SHP77 treated with DMSO at 0.1 percent for 48 hours (cell line): ENCODE measurements at regions not wholly inside any gene's neighbourhood (a gene's known extent, or its start where the extent isn't known, plus 50 kb on each side); places are given as distances from the start of the nearest gene placed in this dataset.
A peak's percentile ranks its signal among the peaks of the same experiment; 100 is the strongest.

Experiments
- DNase-seq: peaks from one replicate; lab custom pipeline; 2025; lab: John Stamatoyannopoulos, UW

GRCh38 chr4:136400829-136401228, 1131.5 kb downstream of the PCDH18 start:
- no peak for DNase-seq

DNA sequence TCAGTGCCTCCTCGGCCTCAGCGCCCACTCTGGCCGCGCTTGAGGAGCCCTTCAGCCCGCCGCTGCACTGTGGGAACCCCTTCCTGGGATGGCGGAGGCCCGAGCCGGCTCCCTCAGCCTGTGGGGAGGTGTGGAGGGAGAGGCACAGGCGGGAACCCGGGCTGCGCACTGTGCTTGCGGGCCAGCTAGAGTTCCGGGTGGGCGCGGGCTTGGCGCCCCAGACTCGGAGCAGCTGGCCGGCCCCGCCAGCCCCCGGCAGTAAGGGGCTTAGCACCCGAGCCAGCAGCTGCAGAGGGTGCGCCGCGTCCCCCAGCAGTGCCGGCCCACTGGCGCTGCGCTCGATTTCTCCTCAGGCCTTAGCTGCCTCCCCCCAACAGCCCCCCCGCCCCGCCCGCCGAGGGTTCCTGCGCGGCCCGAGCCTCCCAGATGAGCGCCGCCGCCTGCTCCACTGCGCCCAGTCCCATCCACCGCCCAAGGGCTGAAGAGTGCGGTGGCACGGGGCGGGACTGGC, 1137.0 kb downstream of the PCDH18 start:
- DNase-seq = peak; percentile 4

- DNase-seq = no peak
Measured at GRCh38 chr4:136392576-136392975, 1139.7 kb downstream of the PCDH18 start.

GRCh38 chr4:136390824-136391223, 1141.5 kb downstream of the PCDH18 start:
- no peak for DNase-seq

GRCh38 chr4:136383082-136383481, 1149.2 kb downstream of the PCDH18 start:
- DNase-seq = no peak

DNA sequence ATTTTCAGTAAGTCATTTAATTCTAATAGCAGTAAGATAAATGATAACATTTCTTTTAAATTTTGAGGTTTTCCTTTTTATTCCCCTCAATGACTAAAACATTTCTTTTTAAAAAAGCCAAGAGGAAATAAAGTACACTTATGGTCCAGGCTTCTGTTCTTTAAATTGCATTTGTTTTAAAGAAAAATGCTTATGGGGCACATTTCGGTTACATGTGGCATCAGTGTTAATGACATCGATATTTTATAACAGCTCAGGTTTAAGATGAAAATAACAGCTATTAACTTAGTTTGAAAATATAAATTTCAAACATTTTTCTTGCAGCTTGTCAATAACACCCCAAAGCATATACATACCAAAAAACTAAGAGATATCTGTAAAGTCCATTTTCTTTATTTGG, 1161.1 kb downstream of the PCDH18 start:
- no peak for DNase-seq

GRCh38 chr4:136369073-136369472, 1163.2 kb downstream of the PCDH18 start:
- DNase-seq = no peak

DNA sequence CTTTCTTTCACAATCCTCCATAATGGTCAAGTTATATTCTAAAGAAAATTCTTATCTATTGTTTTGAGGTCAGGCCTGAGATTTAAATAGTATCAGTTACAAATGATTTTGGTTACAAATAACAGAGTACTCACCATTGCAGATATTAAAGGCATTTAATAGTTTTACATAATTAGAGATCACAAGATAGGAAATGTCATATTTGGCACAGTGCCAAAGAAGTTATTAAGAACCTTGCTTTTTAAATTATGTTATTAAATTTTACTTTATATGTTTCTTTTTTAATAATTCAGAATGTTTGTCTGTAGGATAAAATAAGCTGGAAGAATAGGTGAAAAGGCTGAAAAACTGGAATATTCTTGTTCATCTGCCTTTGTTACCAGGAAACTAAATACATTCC, 1174.7 kb downstream of the PCDH18 start:
- no peak for DNase-seq

DNA sequence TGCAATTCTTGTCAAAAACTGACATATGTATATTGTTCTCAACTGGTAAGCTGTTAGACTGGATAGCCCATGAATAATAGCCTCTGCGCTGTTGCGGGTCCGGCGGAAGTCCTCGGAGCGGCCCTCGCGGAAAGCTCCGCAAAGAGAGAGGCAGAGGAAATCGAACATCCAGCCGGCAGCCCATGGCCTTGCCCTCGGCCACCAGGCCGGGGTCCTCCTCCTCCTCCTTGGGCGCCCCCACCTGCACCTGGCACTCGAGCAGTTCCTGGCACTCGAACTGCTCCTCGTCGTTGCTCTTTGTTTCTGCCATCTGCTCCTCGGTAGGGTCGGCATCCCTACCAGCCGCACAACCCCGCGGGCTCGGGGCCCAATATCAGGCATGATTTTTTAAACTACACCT, 1176.3 kb downstream of the PCDH18 start:
- no peak for DNase-seq

DNA sequence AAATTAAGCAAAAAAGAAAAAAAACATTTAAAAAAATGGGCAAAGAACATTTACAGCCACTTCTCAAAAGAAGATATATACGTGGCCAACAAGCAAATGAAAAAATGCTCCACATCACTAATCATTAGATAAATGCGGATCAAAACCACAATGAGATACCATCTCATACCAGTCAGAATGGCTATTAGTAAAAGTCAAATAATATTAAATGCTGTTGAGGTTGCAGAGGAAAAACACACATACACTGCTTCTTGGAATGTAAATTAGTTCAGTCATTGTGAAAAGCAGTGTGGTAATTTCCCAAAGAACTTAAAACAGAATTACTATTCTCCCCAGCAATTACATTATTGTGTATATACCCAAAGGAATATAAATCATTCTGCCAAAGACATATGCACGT, 1189.0 kb downstream of the PCDH18 start:
- no peak for DNase-seq

DNA sequence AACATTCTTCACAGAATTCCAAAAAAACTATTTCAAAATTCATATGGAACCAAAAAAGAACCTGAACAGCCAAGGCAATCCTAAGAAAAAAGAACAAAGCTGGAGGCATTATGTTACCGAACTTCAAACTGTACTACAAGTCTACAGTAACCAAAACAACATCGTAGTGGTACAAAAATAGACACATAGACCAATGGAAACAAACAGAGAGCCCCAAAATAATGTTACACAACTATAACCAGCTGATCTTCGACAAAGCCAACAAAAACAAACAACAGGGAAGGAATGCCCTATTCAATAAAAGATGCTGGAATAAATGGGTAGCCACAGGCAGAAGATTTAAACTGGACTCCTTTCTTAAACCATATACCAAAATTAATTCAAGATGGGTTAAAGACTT, 1189.6 kb downstream of the PCDH18 start:
- no peak for DNase-seq

GRCh38 chr4:136337216-136337615, 1195.1 kb downstream of the PCDH18 start:
- DNase-seq = no peak

DNA sequence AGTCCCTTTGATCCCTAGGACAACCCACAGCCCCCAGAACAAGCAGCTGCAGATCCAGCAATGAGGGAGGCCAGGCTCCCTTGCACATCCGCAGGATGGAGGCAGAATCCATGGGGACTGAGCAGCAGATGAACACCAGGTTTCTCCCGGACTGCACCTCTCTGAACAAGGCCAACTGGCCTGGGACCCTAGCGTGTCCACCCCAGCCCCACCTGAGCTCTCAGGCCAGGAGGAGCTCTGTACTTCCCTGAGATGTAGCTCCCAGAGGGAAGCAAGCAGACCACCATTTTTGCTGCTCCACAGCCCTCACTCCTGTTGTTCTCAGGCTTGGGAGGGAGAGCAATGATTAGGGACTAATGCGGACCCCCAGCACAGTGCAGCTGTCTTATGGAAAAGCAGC, 1195.8 kb downstream of the PCDH18 start:
- no peak for DNase-seq

- no peak for DNase-seq
Measured at GRCh38 chr4:136329042-136329662, 1203.1 kb downstream of the PCDH18 start.

DNA sequence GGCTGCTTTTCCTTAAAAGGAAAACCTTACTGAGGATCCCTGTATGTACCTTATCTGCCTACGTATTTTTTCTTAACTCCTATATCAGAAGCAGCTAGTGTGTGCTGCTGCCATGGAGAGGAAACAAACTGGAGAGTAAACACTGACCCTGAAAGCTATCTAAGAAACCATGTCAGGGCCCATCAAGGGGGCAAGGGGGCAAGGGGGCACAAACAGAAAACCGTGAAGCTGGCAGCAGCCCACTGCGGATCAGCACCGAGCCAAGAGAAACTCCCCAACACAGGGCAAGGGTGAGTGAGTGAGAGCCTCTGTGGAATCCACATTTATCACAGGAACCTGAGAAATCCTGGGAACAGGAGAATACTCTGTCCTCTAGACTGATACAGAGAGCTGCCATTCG, 1204.2 kb downstream of the PCDH18 start:
- DNase-seq = no peak

DNA sequence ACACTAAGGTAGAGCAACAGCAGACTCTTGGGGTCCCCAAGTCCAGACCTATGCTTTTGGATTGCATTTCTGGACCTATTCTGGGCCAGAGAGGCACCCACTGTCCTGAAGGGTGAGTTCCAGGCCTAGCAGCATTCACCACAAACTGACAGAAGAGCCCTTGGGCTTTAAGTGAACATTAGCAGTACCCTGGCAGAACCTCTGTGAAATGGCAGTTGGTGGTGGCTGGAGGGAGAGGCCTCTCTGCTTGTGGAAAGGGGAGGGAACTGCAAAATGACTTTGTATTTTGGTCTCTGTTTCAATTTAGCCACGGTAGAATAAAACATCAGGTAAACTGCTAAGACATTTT, 1211.9 kb downstream of the PCDH18 start:
- DNase-seq = no peak

DNA sequence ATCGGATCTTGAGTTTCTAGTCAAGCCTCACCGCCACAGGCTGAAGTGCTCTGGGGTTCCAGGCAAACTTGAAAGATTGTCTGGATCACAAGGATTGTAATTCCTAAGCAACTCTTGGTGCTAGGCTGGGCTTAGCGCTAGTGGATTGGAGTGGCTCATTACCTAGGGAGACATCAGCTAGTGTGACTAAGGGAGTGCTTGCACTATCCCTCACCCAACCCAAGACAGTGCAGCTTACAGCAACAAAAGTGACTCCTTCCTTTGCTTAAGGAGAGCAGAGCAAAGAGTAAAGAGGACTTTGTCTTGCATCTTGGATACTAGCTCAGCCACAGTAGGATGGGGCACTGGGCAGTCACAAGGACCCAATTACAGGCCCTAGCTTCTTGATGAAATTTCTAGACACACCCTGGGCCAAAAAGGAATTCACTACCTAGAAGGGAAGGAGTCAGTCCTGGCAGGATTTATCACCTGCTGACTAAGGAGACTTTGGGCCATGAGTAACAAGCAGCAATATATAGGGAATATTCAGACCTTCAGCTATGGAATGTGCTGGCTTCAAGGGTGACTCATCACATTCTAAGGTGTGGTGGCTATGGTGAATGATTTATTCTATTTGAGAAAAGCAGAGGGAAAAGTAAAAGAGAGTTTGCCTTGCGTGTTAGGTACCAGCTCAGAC, 1212.4 kb downstream of the PCDH18 start:
- DNase-seq = no peak

- no peak for DNase-seq
Measured at GRCh38 chr4:136316961-136317360, 1215.3 kb downstream of the PCDH18 start.

GRCh38 chr4:136314686-136315085, 1217.6 kb downstream of the PCDH18 start:
- no peak for DNase-seq

- no peak for DNase-seq
Measured at GRCh38 chr4:136311774-136312173, 1220.5 kb downstream of the PCDH18 start.

- DNase-seq = no peak
Measured at GRCh38 chr4:136307765-136308164, 1224.5 kb downstream of the PCDH18 start.

GRCh38 chr4:136306361-136306760, 1225.9 kb downstream of the PCDH18 start:
- no peak for DNase-seq

DNA sequence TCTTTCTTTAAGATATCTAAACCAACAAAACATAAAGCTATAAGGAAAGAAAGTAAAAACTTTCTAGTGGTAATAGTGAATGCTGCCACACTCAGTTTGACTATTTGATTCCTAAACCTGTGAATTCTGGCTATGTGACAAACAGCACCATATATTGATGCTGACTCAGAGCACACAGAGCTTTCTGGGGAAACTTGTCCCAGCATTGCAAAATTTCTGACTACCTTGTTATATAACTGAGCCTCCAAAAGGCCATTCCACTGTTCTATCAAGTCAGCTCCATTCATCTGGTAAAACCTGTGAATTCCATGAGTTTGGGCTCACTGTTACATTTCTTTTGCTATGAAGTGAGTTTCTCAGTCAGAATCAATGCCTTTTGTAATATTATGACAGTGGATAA, 1229.7 kb downstream of the PCDH18 start:
- DNase-seq = no peak
